Hepatocyte (in vitro differentiated cells): ENCODE measurements at regions not wholly inside any gene's neighbourhood (a gene's known extent, or its start where the extent isn't known, plus 50 kb on each side); places are given as distances from the start of the nearest gene placed in this dataset.

ENCODE experiments used
- DNase-seq: peaks from one replicate; pipeline ENCODE4 v3.0.0-alpha.2; 2016; ENCODE audit warnings: low spot score
- H2AFZ ChIP-seq: fragments of 200-600 bp; sonication (generic); 2 replicates; pipeline ENCODE4 v1.6.0; 2016; ENCODE audit warnings: antibody characterized with exemption, mild to moderate bottlenecking
- H3K27ac ChIP-seq: fragments of 200-600 bp; sonication (generic); 2 replicates; pipeline ENCODE4 v1.5.1; 2016; ENCODE audit warnings: mild to moderate bottlenecking
- H3K27me3 ChIP-seq: fragments of 200-600 bp; sonication (generic); 2 replicates; pipeline ENCODE4 v1.6.1; 2016
- H3K36me3 ChIP-seq: fragments of 200-600 bp; sonication (generic); replicated peaks from 2 replicates; pipeline ENCODE4 v1.5.1; 2016; ENCODE audit warnings: low read depth; ENCODE audit not compliant: insufficient read depth
- H3K4me1 ChIP-seq: fragments of 200-600 bp; sonication (generic); 2 replicates; pipeline ENCODE4 v1.5.1; 2016; ENCODE audit warnings: mild to moderate bottlenecking, moderate library complexity; ENCODE audit not compliant: insufficient read depth
- H3K4me2 ChIP-seq: fragments of 200-600 bp; sonication (generic); 2 replicates; pipeline ENCODE4 v1.6.0; 2016
- H3K4me3 ChIP-seq: fragments of 200-600 bp; sonication (generic); 2 replicates; pipeline ENCODE4 v1.5.1; 2016; ENCODE audit warnings: mild to moderate bottlenecking
- H3K79me2 ChIP-seq: fragments of 200-600 bp; sonication (generic); 2 replicates; pipeline ENCODE4 v1.6.0; 2017; ENCODE audit warnings: mild to moderate bottlenecking
- H3K9me2 ChIP-seq: fragments of 200-600 bp; sonication (generic); replicated peaks from 2 replicates; pipeline ENCODE4 v1.6.0; 2017; ENCODE audit warnings: mild to moderate bottlenecking; ENCODE audit not compliant: insufficient read depth
- H3K9me3 ChIP-seq: fragments of 200-600 bp; sonication (generic); 2 replicates; pipeline ENCODE4 v1.5.1; 2016; ENCODE audit warnings: low read depth, mild to moderate bottlenecking
- H4K20me1 ChIP-seq: fragments of 200-600 bp; sonication (generic); 2 replicates; pipeline ENCODE4 v1.6.0; 2016; ENCODE audit warnings: mild to moderate bottlenecking; ENCODE audit not compliant: insufficient read depth, poor library complexity, severe bottlenecking
- EZH2 ChIP-seq: fragments of 200-600 bp; sonication (generic); IDR thresholded peaks from 2 replicates; pipeline ENCODE4 v1.6.1; 2016; ENCODE audit warnings: antibody characterized with exemption, mild to moderate bottlenecking, borderline replicate concordance
- EZH2phosphoT487 ChIP-seq: fragments of 200-600 bp; sonication (generic); IDR thresholded peaks from one replicate; pipeline ENCODE4 v1.6.1; 2018; ENCODE audit warnings: antibody characterized with exemption, mild to moderate bottlenecking, low read depth, moderate library complexity; ENCODE audit not compliant: unreplicated experiment, severe bottlenecking
- WGBS: methylation state at CpG from one replicate; pipeline ENCODE4 v1.1.6; 2016; ENCODE audit warnings: low lambda C conversion rate; ENCODE audit errors: missing lambda C conversion rate; 5-methylcytosine and 5-hydroxymethylcytosine counted together
- TF ChIP-seq, protein P1 (sequence below): fragments of 200-600 bp; sonication (generic); IDR thresholded peaks from 2 replicates; pipeline ENCODE4 v1.5.1; 2016; ENCODE audit warnings: antibody characterized with exemption, mild to moderate bottlenecking; ENCODE audit not compliant: poor library complexity

DNA sequence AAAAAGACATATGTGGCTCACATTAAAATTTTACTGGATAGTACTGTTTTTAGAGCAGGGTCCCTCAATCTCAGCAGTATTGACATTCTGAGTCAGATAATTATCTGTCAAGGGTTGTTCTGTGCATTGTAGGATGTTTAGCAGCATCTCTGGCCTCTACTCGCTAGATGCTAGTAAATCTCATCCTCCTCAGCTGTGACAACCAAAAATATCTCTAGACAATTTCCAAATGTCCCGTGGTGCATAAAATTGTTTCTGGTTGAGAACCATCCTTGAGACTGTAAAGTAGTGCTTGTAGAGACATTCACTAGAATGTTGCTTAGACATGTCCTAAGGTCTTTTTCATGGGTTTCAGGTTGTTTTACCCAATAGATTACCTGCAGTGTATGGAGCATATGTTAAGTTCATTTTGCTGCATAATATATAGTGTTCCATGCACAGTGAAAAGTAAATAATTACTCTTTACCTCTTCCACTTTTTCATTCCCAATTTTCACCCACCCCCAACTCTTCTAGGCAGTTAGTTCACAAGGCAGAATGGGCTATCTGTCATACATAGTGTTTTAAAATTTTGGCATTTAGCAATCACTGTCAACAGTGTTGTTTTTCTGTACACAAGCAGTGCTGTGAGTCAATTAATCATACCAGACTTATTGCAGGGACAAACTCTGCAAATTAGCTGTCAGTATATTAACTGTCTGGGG lies 200.2 kb upstream of the SLC38A2 start:
- no peaks in the 10 kb centered on the region for H4K20me1 ChIP-seq
- H3K9me2 ChIP-seq, result no peaks in the 10 kb centered on the region
- no peak overlapping the region for H3K4me2 ChIP-seq
- H3K4me1 ChIP-seq, result peaks cover 6% of the 10 kb centered on the region
- H3K4me3 ChIP-seq, result no peak overlapping the region
- H3K36me3 ChIP-seq, result no peaks in the 10 kb centered on the region
- H3K9me3 ChIP-seq, result peaks cover 7% of the 10 kb centered on the region
- H2AFZ ChIP-seq, result no peak overlapping the region
- no peaks in the 10 kb centered on the region for H3K79me2 ChIP-seq
- H3K27me3 ChIP-seq, result no peaks in the 10 kb centered on the region
- TF ChIP-seq, protein P1, sequence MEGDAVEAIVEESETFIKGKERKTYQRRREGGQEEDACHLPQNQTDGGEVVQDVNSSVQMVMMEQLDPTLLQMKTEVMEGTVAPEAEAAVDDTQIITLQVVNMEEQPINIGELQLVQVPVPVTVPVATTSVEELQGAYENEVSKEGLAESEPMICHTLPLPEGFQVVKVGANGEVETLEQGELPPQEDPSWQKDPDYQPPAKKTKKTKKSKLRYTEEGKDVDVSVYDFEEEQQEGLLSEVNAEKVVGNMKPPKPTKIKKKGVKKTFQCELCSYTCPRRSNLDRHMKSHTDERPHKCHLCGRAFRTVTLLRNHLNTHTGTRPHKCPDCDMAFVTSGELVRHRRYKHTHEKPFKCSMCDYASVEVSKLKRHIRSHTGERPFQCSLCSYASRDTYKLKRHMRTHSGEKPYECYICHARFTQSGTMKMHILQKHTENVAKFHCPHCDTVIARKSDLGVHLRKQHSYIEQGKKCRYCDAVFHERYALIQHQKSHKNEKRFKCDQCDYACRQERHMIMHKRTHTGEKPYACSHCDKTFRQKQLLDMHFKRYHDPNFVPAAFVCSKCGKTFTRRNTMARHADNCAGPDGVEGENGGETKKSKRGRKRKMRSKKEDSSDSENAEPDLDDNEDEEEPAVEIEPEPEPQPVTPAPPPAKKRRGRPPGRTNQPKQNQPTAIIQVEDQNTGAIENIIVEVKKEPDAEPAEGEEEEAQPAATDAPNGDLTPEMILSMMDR, result no peak
- no peak for DNase-seq
- H3K27ac ChIP-seq, result no peak overlapping the region
- WGBS, result 73% methylated on average over 2 of the region's 2 CpGs

DNA sequence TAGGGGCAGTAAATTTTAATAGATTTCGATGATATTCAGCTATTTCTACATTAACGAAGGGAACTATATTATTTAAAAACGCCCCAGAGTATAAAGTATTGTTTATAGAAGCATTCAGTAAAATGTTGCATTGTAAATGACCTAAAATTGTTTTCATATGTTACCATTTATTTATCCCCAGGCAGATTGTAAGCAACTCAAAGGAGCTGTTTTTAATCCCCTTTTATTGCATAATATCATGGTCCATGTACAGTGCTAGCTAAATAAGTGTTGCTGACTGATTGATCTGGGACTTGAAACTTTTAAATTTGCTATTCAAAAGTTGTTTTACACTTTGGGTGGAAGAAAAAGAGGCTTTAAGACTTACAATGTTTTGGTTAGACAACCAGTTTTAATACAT lies 199.0 kb upstream of the SLC38A2 start:
- no peak overlapping the region for H3K27ac ChIP-seq
- DNase-seq, result no peak
- H3K79me2 ChIP-seq, result no peaks in the 10 kb centered on the region
- H2AFZ ChIP-seq, result no peak overlapping the region
- peaks cover 6% of the 10 kb centered on the region for H3K4me1 ChIP-seq
- H3K9me2 ChIP-seq, result no peaks in the 10 kb centered on the region
- H3K27me3 ChIP-seq, result no peaks in the 10 kb centered on the region
- peak overlapping the region; percentile 8 for H3K4me2 ChIP-seq
- WGBS, result 53% methylated on average over 3 of the region's 3 CpGs
- no peak overlapping the region for H3K4me3 ChIP-seq
- no peaks in the 10 kb centered on the region for H3K36me3 ChIP-seq
- no peaks in the 10 kb centered on the region for H4K20me1 ChIP-seq
- TF ChIP-seq EZH2, result no peak
- no peak for TF ChIP-seq EZH2phosphoT487
- peaks cover 14% of the 10 kb centered on the region for H3K9me3 ChIP-seq

DNA sequence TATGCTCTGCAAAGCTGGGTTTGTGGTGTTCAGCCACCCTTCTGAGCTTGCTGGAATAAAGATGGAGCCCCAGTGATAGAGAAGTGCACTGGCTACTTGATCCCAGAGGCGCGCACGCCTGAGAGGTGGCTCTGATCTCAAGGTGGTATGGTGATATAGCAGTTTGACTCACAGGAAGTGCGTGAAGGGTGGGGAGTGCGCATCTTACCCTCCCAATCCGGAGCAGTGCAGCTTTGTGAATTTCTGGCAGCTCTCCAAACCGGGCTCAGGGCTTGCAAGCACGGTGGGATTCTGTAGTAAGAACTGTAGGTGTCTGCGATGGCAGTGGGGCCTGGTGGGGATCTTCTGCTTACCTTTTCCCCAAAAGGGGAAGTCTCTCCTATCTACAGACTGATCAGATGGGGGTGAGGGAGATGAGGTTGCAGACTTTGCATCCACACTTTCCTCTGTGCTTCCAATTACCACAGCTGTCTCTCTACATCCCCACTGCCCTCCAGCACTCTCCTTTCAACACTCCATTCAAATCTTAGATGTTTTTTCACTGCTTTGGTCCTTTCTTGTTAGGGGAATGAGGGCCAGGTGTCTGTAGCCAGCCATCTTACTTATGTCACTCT lies 197.4 kb upstream of the SLC38A2 start:
- TF ChIP-seq EZH2, result no peak
- TF ChIP-seq, protein P1, result no peak
- TF ChIP-seq EZH2phosphoT487, result no peak
- 96% methylated on average over 9 of the region's 9 CpGs for WGBS
- H3K27ac ChIP-seq, result no peak overlapping the region

DNA sequence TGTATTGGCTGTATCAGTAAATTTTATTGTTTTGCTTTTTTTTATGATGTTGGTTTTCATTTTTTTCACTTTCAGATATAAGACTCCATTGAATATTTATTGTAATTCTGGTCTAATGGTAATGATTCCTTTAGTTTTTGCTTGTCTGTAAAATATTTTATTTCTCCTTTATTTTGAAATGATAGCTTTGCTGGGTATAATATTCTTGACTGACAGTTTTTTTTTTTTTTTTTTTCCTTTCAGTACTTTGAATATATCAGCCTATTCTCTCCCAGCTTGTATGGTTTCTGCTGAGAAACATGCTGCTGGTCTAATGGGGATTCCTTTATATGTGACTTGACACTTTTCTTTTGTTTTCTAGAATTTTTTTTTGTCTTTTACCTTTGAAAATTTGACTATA lies 195.1 kb upstream of the SLC38A2 start:
- H2AFZ ChIP-seq, result no peak overlapping the region
- no peak overlapping the region for H3K27ac ChIP-seq
- no peak for DNase-seq
- H3K79me2 ChIP-seq, result no peaks in the 10 kb centered on the region
- H3K27me3 ChIP-seq, result no peaks in the 10 kb centered on the region
- peaks cover 4% of the 10 kb centered on the region for H3K36me3 ChIP-seq
- peaks cover 14% of the 10 kb centered on the region for H3K9me3 ChIP-seq
- no peaks in the 10 kb centered on the region for H3K4me1 ChIP-seq
- TF ChIP-seq EZH2phosphoT487, result no peak
- TF ChIP-seq EZH2, result no peak
- H3K9me2 ChIP-seq, result no peaks in the 10 kb centered on the region
- H3K4me2 ChIP-seq, result no peak overlapping the region
- H4K20me1 ChIP-seq, result no peaks in the 10 kb centered on the region
- H3K4me3 ChIP-seq, result no peak overlapping the region

More for the DNA sequence above, 197.4 kb upstream of the SLC38A2 start:
- Histone ChIP-seq H3K9me2 (no peaks in the 10 kb centered on the region), H3K4me2 (no peak overlapping the region), H3K4me3 (no peak overlapping the region), H4K20me1 (no peaks in the 10 kb centered on the region), H3K27me3 (no peaks in the 10 kb centered on the region), H3K4me1 (peaks cover 6% of the 10 kb centered on the region), H3K36me3 (no peaks in the 10 kb centered on the region), H2AFZ (no peak overlapping the region), H3K9me3 (peaks cover 14% of the 10 kb centered on the region), H3K79me2 (no peaks in the 10 kb centered on the region)
- no peak for DNase-seq
